Neural progenitor cell (in vitro differentiated cells): ENCODE measurements at regions not wholly inside any gene's neighbourhood (a gene's known extent, or its start where the extent isn't known, plus 50 kb on each side); places are given as distances from the start of the nearest gene placed in this dataset.

Experiments
- EZH2phosphoT487 ChIP-seq: fragments of 200-600 bp; sonication (generic); IDR thresholded peaks from 2 replicates; pipeline ENCODE4 v1.6.1; 2017; ENCODE audit warnings: antibody characterized with exemption
- TF ChIP-seq, protein P1 (sequence below): fragments of 200-600 bp; sonication (generic); IDR thresholded peaks from 2 replicates; pipeline ENCODE4 v1.5.1; 2017; ENCODE audit warnings: antibody characterized with exemption, mild to moderate bottlenecking

DNA sequence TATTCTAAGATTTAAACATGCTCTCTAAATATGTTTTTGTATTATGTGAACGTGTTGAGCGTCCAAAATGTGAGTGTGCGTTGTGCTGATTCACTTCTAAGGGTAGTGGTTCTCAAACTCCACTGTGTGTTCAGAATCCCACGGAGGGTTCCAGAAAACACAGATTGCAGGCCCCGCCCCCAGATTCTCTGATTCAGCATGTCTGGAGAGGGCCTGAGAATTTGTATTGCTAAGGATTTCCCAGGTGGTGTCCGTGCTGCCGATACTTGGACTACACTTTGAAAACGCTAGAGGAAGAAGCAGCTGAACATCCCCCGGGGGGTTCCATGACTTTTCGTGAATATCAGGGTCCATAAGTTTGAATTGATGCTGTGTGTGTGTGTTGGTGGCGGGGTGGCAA, 1043.2 kb upstream of the WWC1 start:
- TF ChIP-seq, protein P1, sequence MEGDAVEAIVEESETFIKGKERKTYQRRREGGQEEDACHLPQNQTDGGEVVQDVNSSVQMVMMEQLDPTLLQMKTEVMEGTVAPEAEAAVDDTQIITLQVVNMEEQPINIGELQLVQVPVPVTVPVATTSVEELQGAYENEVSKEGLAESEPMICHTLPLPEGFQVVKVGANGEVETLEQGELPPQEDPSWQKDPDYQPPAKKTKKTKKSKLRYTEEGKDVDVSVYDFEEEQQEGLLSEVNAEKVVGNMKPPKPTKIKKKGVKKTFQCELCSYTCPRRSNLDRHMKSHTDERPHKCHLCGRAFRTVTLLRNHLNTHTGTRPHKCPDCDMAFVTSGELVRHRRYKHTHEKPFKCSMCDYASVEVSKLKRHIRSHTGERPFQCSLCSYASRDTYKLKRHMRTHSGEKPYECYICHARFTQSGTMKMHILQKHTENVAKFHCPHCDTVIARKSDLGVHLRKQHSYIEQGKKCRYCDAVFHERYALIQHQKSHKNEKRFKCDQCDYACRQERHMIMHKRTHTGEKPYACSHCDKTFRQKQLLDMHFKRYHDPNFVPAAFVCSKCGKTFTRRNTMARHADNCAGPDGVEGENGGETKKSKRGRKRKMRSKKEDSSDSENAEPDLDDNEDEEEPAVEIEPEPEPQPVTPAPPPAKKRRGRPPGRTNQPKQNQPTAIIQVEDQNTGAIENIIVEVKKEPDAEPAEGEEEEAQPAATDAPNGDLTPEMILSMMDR, result no peak
- no peak for TF ChIP-seq EZH2phosphoT487
